Activated CD4-positive, alpha-beta T cell treated with anti-CD3 and anti-CD28 coated beads, Interleukin-2, amount 10 ng/mL, durations not matched to agents 7 days and 5 days (primary cell): ENCODE measurements at regions not wholly inside any gene's neighbourhood (a gene's known extent, or its start where the extent isn't known, plus 50 kb on each side); places are given as distances from the start of the nearest gene placed in this dataset.
"Not testable (repeated sequence)": the region's sequence is repeated elsewhere in the genome, so short reads cannot be mapped to it uniquely, and the experiment has no call there.

Experiments
- CTCF ChIA-PET: fragments of 350-600 bp; sonication (Branson Sonifier 250); formaldehyde crosslinking; loops from one replicate; lab custom pipeline; 2021; ENCODE audit warnings: antibody characterized with exemption; lab: Charles Lee
- POLR2A ChIA-PET: fragments of 350-600 bp; sonication (Branson Sonifier 250); formaldehyde crosslinking; loops from one replicate; lab custom pipeline; 2021; ENCODE audit warnings: antibody characterized with exemption; lab: Charles Lee
- DNase-seq: peaks from one replicate; pipeline ENCODE4 v3.0.0-alpha.2; 2020
- H3K27ac Mint-ChIP-seq: one replicate; pipeline ENCODE4 v1.8.0; 2021; ENCODE audit warnings: mild to moderate bottlenecking, moderate library complexity, mixed read lengths
- H3K27me3 Mint-ChIP-seq: one replicate; pipeline ENCODE4 v1.8.0; 2021; ENCODE audit warnings: mixed read lengths
- H3K36me3 Mint-ChIP-seq: one replicate; pipeline ENCODE4 v1.8.0; 2021; ENCODE audit warnings: low read depth, mixed read lengths
- H3K4me1 Mint-ChIP-seq: one replicate; pipeline ENCODE4 v1.8.0; 2021; ENCODE audit warnings: mixed read lengths
- H3K4me3 Mint-ChIP-seq: one replicate; pipeline ENCODE4 v1.8.0; 2021; ENCODE audit warnings: mild to moderate bottlenecking, moderate library complexity, mixed read lengths
- H3K9me3 Mint-ChIP-seq: one replicate; pipeline ENCODE4 v1.8.0; 2021; ENCODE audit warnings: mixed read lengths

GRCh38 chr7:67894746-67895145 lies 898.1 kb downstream of the TYW1 start:
- DNase-seq: no peak
- POLR2A ChIA-PET: no interaction called here
- Mint-ChIP-seq H3K4me3 (no peak overlapping the region), H3K4me1 (no peaks in the 10 kb centered on the region), H3K9me3 (peaks cover 28% of the 10 kb centered on the region), H3K36me3 (no peaks in the 10 kb centered on the region), H3K27me3 (no peaks in the 10 kb centered on the region), H3K27ac (no peak overlapping the region)
- CTCF ChIA-PET: interaction anchor here (0.6 kb wide), 1 partner anchor 94 kb away, joined by 3 read pairs; no protein-coding TSS in a partner anchor

- Mint-ChIP-seq H3K36me3 (no peaks in the 10 kb centered on the region), H3K9me3 (peaks cover 27% of the 10 kb centered on the region), H3K4me1 (no peaks in the 10 kb centered on the region), H3K27ac (no peak overlapping the region), H3K27me3 (no peaks in the 10 kb centered on the region), H3K4me3 (no peak overlapping the region)
- no peak for DNase-seq
- POLR2A ChIA-PET: no interaction called here
- CTCF ChIA-PET: no interaction called here
These were observed 900.1 kb downstream of the TYW1 start for GRCh38 chr7:67896721-67897120.

DNA sequence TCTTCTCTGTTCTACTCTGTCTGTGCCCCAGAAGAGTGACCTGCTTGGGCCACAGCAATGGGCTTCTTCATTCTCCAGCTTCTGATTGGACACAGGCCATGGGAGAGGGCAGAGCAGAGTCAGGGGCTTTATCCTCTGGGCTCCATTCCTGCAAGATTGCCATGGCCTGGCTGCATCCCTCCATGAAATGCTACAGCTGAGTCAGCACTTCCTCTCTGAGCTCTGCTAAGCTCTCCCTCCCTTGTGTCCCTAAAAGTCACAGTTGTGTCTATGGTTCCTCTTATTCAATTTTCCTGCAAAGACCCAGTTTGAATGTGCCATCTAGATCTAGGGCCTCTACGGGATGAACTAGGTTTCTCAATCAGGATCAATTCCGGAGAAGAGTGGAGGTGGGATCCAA lies 903.8 kb downstream of the TYW1 start:
- ChIA-PET POLR2A (no interaction called here), CTCF (no interaction called here)
- no peak overlapping the region for H3K27ac Mint-ChIP-seq
- H3K27me3 Mint-ChIP-seq: no peaks in the 10 kb centered on the region
- DNase-seq: no peak
- peaks cover 25% of the 10 kb centered on the region for H3K9me3 Mint-ChIP-seq
- no peaks in the 10 kb centered on the region for H3K4me1 Mint-ChIP-seq
- no peak overlapping the region for H3K4me3 Mint-ChIP-seq
- no peaks in the 10 kb centered on the region for H3K36me3 Mint-ChIP-seq

DNA sequence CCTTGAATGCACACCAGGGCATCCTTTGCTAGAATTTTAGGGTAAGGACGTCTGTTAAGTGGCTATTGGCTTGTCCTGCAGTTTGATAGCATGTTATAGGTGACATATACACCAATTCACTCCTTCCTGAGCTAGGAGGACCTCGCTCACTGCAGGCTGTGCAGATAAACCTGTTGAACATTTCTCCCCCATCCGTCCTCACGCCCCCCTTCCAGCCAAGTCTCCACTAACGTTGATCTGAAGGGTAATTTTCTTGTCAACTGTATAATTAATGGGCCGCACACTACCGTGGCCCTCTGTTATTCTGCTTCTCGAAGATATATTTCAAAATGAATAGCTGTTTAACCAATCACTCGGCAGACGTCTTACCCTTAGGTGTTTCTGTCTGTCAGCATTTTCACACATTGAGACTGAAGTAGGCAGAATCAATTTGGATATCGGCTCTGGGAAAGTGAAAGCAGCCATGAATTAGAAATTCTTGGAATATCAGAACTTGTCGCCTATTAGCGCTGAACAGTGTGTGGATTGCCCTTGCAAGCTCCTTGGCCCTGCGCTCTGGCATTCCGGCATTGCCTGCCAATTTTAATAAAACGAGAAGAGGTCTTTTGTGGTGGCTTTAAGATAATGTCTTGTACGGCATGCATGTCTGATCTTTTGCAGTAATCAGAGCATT lies 905.3 kb downstream of the TYW1 start:
- no peaks in the 10 kb centered on the region for H3K36me3 Mint-ChIP-seq
- CTCF ChIA-PET: interaction anchor here (0.6 kb wide), 1 partner anchor 72 kb away, joined by 3 read pairs; no protein-coding TSS in a partner anchor

GRCh38 chr7:67907792-67908191 lies 911.2 kb downstream of the TYW1 start:
- peaks cover 25% of the 10 kb centered on the region for H3K9me3 Mint-ChIP-seq
- DNase-seq: no peak
- H3K4me1 Mint-ChIP-seq: no peaks in the 10 kb centered on the region
- POLR2A ChIA-PET: no interaction called here
- H3K27ac Mint-ChIP-seq: no peak overlapping the region
- no peaks in the 10 kb centered on the region for H3K27me3 Mint-ChIP-seq
- H3K4me3 Mint-ChIP-seq: no peak overlapping the region
- H3K36me3 Mint-ChIP-seq: no peaks in the 10 kb centered on the region
- CTCF ChIA-PET: no interaction called here

More for the DNA sequence above, 905.3 kb downstream of the TYW1 start:
- Mint-ChIP-seq H3K27me3 (no peaks in the 10 kb centered on the region), H3K4me3 (no peak overlapping the region), H3K9me3 (peaks cover 24% of the 10 kb centered on the region), H3K27ac (no peak overlapping the region), H3K4me1 (no peaks in the 10 kb centered on the region)
- no peak for DNase-seq
- POLR2A ChIA-PET: no interaction called here

- Mint-ChIP-seq H3K9me3 (peaks cover 32% of the 10 kb centered on the region), H3K4me3 (no peak overlapping the region), H3K27me3 (no peaks in the 10 kb centered on the region), H3K4me1 (no peaks in the 10 kb centered on the region), H3K36me3 (no peaks in the 10 kb centered on the region), H3K27ac (no peak overlapping the region)
- no peak for DNase-seq
- ChIA-PET POLR2A (no interaction called here), CTCF (no interaction called here)
These were observed 915.8 kb downstream of the TYW1 start for GRCh38 chr7:67912437-67912836.

- Mint-ChIP-seq H3K4me3 (no peak overlapping the region), H3K4me1 (peaks cover 4% of the 10 kb centered on the region), H3K27me3 (no peaks in the 10 kb centered on the region), H3K9me3 (peaks cover 35% of the 10 kb centered on the region), H3K27ac (no peak overlapping the region), H3K36me3 (peaks cover 2% of the 10 kb centered on the region)
- POLR2A ChIA-PET: no interaction called here
- CTCF ChIA-PET: no interaction called here
- DNase-seq: no peak
These were observed 917.0 kb downstream of the TYW1 start for GRCh38 chr7:67913604-67914003.

DNA sequence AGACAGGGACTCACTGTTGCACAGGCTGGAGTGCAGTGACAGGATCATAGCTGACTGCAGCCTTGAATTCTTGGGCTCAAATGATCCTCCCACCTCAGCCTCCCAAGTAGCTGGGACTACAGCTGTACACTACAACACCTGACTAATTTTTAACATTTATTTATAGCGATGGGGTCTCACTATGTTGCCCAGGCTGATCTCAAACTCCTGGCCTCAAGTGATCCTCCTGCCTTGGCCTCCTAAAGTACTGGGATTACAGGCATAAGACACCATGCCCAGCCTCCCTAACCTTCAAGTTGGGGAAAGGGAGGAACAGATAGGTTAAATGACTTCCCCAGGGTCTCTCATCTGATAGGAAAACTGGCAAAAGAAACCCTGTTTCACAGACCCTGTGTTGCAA lies 919.5 kb downstream of the TYW1 start:
- H3K9me3 Mint-ChIP-seq: peaks cover 36% of the 10 kb centered on the region
- H3K27ac Mint-ChIP-seq, H3K4me3 Mint-ChIP-seq, CTCF ChIA-PET, DNase-seq, POLR2A ChIA-PET, H3K27me3 Mint-ChIP-seq, H3K4me1 Mint-ChIP-seq, H3K36me3 Mint-ChIP-seq: not testable (repeated sequence)

DNA sequence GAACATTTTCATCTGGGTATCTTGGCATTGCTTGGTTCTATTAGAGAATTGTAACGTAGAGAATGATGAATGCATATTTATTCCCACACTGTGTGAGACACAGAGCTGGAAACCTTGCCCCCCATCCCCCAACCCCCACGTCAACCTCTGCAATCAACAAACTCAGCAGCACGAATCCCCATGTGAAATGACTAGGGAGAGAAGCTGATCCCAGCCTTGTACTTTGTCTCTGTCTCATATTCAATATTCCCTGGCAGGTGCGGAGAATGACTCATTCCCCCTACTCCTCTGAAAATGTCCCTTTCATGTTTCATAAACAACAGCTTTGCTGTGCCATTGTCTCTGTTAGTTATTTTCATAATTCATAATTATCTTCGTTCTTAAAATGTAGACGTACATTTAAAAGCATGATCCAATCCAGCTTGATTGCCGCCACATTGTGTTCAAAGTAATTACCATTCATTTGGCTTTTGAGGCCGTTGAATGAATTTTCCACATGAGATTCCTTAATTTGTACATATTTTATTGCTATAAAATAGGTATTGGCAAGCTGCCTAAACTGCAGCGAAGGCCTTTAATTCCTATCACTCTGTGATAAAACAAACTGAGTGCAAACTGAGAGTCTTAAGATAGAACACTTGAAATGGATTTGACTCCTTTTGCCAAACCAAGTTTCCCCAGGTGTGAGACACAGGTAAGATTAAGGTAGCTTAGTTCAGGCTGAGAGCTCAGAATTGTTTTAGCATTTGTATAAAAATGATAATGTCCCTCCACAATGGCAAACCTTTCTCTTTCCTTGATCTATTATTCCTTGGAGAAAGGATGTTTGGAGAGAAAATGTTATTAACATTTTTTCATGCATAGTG lies 920.2 kb downstream of the TYW1 start:
- DNase-seq: no peak
- Mint-ChIP-seq H3K4me3 (no peak overlapping the region), H3K27me3 (no peaks in the 10 kb centered on the region), H3K9me3 (peaks cover 35% of the 10 kb centered on the region), H3K27ac (no peak overlapping the region), H3K36me3 (peaks cover 2% of the 10 kb centered on the region), H3K4me1 (peaks cover 4% of the 10 kb centered on the region)
- CTCF ChIA-PET: no interaction called here
- POLR2A ChIA-PET: no interaction called here

- DNase-seq: no peak
- ChIA-PET POLR2A (no interaction called here), CTCF (no interaction called here)
- H3K9me3 Mint-ChIP-seq: peaks cover 34% of the 10 kb centered on the region
- H3K27ac Mint-ChIP-seq: no peak overlapping the region
- peaks cover 2% of the 10 kb centered on the region for H3K36me3 Mint-ChIP-seq
- H3K4me3 Mint-ChIP-seq: no peak overlapping the region
- peaks cover 4% of the 10 kb centered on the region for H3K4me1 Mint-ChIP-seq
- no peaks in the 10 kb centered on the region for H3K27me3 Mint-ChIP-seq
These were observed 920.8 kb downstream of the TYW1 start for GRCh38 chr7:67917437-67917755.

GRCh38 chr7:67918158-67918557 lies 921.5 kb downstream of the TYW1 start:
- no peak overlapping the region for H3K27ac Mint-ChIP-seq
- CTCF ChIA-PET: no interaction called here
- no peak overlapping the region for H3K4me3 Mint-ChIP-seq
- H3K4me1 Mint-ChIP-seq: peaks cover 4% of the 10 kb centered on the region
- H3K9me3 Mint-ChIP-seq: peaks cover 33% of the 10 kb centered on the region
- DNase-seq: peak; percentile 13
- peaks cover 2% of the 10 kb centered on the region for H3K36me3 Mint-ChIP-seq
- POLR2A ChIA-PET: no interaction called here
- no peaks in the 10 kb centered on the region for H3K27me3 Mint-ChIP-seq

DNA sequence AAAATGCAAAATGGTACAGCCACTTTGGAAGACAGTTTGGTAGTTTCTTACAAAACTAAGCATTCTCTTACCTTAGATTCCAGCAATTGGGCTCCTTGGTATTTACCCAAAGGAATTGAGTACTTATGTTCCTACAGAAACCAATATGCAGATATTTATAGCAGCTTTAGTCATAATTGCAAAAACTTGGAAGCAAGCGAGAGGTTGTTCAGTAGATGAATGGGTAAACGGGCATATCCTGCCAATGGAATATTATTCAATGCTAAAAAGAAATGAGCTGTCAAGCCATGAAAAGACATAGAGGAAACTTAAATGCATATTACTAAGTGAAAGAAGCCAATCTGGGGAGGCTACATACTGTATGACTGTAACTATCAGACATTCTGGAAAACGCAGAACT lies 926.7 kb downstream of the TYW1 start:
- Mint-ChIP-seq H3K9me3 (peaks cover 27% of the 10 kb centered on the region), H3K27me3 (no peaks in the 10 kb centered on the region), H3K4me3 (no peak overlapping the region), H3K4me1 (peaks cover under 1% of the 10 kb centered on the region), H3K27ac (no peak overlapping the region), H3K36me3 (no peaks in the 10 kb centered on the region)
- no peak for DNase-seq
- CTCF ChIA-PET: no interaction called here
- POLR2A ChIA-PET: no interaction called here

DNA sequence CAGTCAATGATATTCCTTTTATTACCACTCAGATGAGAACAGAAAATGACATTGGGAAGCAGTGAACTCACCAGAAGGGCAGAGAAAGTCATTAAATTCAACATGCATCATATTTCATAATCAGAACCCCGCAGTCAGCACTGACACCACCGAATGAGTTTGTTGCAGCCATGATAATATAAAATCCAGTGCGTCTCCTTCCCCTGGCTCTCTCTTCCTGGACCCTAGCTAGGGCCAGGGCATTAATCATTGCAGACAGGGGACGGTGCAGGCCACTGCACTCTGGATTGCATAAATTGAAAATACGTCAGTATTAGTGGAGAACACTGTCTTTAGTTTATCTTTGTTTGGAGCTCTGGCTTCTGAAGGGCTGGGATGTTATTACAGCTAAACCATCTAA lies 931.5 kb downstream of the TYW1 start:
- CTCF ChIA-PET: no interaction called here
- Mint-ChIP-seq H3K27ac (no peak overlapping the region), H3K27me3 (no peaks in the 10 kb centered on the region), H3K36me3 (no peaks in the 10 kb centered on the region), H3K4me1 (no peaks in the 10 kb centered on the region), H3K9me3 (peaks cover 28% of the 10 kb centered on the region), H3K4me3 (no peak overlapping the region)
- POLR2A ChIA-PET: no interaction called here
- no peak for DNase-seq
